ENCODE measurements at regions not wholly inside any gene's neighbourhood (a gene's known extent, or its start where the extent isn't known, plus 50 kb on each side); places are given as distances from the start of the nearest gene placed in this dataset.

- H3K27me3 ChIP-seq (ENCODE audit: control insufficient read depth, insufficient read depth, low read length), result no peaks in the 10 kb centered on the region; the same call in 1 of the 2 replicates
- ATAC-seq, result no peak
- POLR2A ChIA-PET, result no interaction called here
- no peaks in the 10 kb centered on the region for H3K9me3 ChIP-seq (ENCODE audit: control insufficient read depth, insufficient read depth, low read depth, low read length)
- TF ChIP-seq POLR2AphosphoS5 (IDR thresholded peaks at IDR 0.05; ENCODE audit: low read depth, low read length) (no peak), SIN3A (IDR thresholded peaks at IDR 0.05; ENCODE audit: borderline replicate concordance, insufficient read depth, low read depth, low read length) (no peak), TCF7L2 (IDR thresholded peaks at IDR 0.05; ENCODE audit: low read depth, low read length) (no peak), CTCF (IDR thresholded peaks at IDR 0.05) (no peak), REST (IDR thresholded peaks at IDR 0.05; ENCODE audit: insufficient read depth in 1 of 2, low read depth in 2 of 2, low read length in 1 of 2) (no peak)
- BruUV-seq (replicated peaks), result no TSS peak
- no peaks in the 10 kb centered on the region for H3K4me1 ChIP-seq (ENCODE audit: control insufficient read depth, insufficient read depth, low read length)
- H3K36me3 ChIP-seq (ENCODE audit: control insufficient read depth, insufficient read depth, low read length), result no peaks in the 10 kb centered on the region
- no peak for DNase-seq (ENCODE audit: low read depth, low spot score)
- no peak overlapping the region for H3K27ac ChIP-seq (ENCODE audit: low read length)
- H3K4me3 ChIP-seq (ENCODE audit: low read depth in 2 of 2, low read length in 2 of 2), result no peak overlapping the region
- in situ Hi-C loops (cut with HindIII; ENCODE audit: low pct_unique_long_range_greater_than_20kb, low sequenced_read_pairs) (no loop called here), intact Hi-C loops (cut with micrococcal nuclease; ENCODE audit: unreplicated experiment) (no loop called here)
- CTCF ChIA-PET, result interaction anchor here (0.7 kb wide), 1 partner anchor 80 kb away, joined by 3 read pairs; no protein-coding TSS in a partner anchor
Observed at GRCh38 chr6:16048221-16048620, 80.7 kb upstream of the MYLIP start.

GRCh38 chr6:16047435-16047990, 81.4 kb upstream of the MYLIP start:
- CTCF ChIA-PET, result no interaction called here
- H3K36me3 ChIP-seq (ENCODE audit: control insufficient read depth, insufficient read depth, low read length), result no peaks in the 10 kb centered on the region
- intact Hi-C loops (cut with micrococcal nuclease; ENCODE audit: unreplicated experiment) (no loop called here), in situ Hi-C loops (cut with HindIII; ENCODE audit: low pct_unique_long_range_greater_than_20kb, low sequenced_read_pairs) (no loop called here)
- no peaks in the 10 kb centered on the region for H3K9me3 ChIP-seq (ENCODE audit: control insufficient read depth, insufficient read depth, low read depth, low read length)
- no peak overlapping the region for H3K4me3 ChIP-seq (ENCODE audit: low read depth in 2 of 2, low read length in 2 of 2)
- DNase-seq (ENCODE audit: low read depth, low spot score) (no peak), ATAC-seq (no peak)
- H3K27ac ChIP-seq (ENCODE audit: low read length), result no peak overlapping the region
- H3K27me3 ChIP-seq (ENCODE audit: control insufficient read depth, insufficient read depth, low read length), result no peaks in the 10 kb centered on the region; the same call in 1 of the 2 replicates
- TF ChIP-seq CTCF (IDR thresholded peaks at IDR 0.05) (no peak), REST (IDR thresholded peaks at IDR 0.05; ENCODE audit: insufficient read depth in 1 of 2, low read depth in 2 of 2, low read length in 1 of 2) (no peak), POLR2AphosphoS5 (IDR thresholded peaks at IDR 0.05; ENCODE audit: low read depth, low read length) (no peak), TCF7L2 (IDR thresholded peaks at IDR 0.05; ENCODE audit: low read depth, low read length) (no peak), SIN3A (IDR thresholded peaks at IDR 0.05; ENCODE audit: borderline replicate concordance, insufficient read depth, low read depth, low read length) (no peak)
- POLR2A ChIA-PET, result no interaction called here
- H3K4me1 ChIP-seq (ENCODE audit: control insufficient read depth, insufficient read depth, low read length), result no peaks in the 10 kb centered on the region
- BruUV-seq (replicated peaks), result no TSS peak

Measured in Panc1 (cell line).